SK-N-SH (cell line): ENCODE measurements at regions not wholly inside any gene's neighbourhood (a gene's known extent, or its start where the extent isn't known, plus 50 kb on each side); places are given as distances from the start of the nearest gene placed in this dataset.

Source experiments
- CTCF ChIA-PET: fragments of 300-600, 350-600 bp; formaldehyde crosslinking; extraction: SDS; loops from one replicate; lab custom pipeline; 2021; lab: Yijun Ruan, JAX
- POLR2A ChIA-PET: fragments of 350-600 bp; sonication (Branson Sonifier 250); formaldehyde crosslinking; extraction: SDS; loops from one replicate; lab custom pipeline; 2020; ENCODE audit warnings: antibody characterized with exemption, inconsistent platforms; lab: Yijun Ruan, JAX
- DNase-seq: peaks from one replicate; pipeline ENCODE4 v3.0.0; 2012
- H2AFZ ChIP-seq: fragments of 200-600 bp; sonication (generic); 2 replicates; pipeline ENCODE4 v1.8.1; 2016; ENCODE audit warnings: antibody characterized with exemption, mild to moderate bottlenecking, low read depth
- H3F3A ChIP-seq: fragments of 200-600 bp; sonication (generic); replicated peaks from 2 replicates; pipeline ENCODE3; 2016; ENCODE audit warnings: antibody characterized with exemption, mild to moderate bottlenecking; ENCODE audit not compliant: insufficient read depth
- H3K27ac ChIP-seq, 2 experiments: fragments of 200-500 bp in 1 of 2; fragments of 200-600 bp in 1 of 2; sonication (Bioruptor generic) in 1 of 2; sonication (generic), shearing (Covaris generic) in 1 of 2; 2 replicates each; pipeline versions ENCODE4 v1.5.1 to v1.6.1; 2014 to 2016; ENCODE audit warnings: low read depth in 2 of 2, inconsistent platforms in 1 of 2, low read length in 1 of 2, mild to moderate bottlenecking in 1 of 2, mixed read lengths in 1 of 2
- H3K27me3 ChIP-seq: fragments of 200-600 bp; sonication (generic), shearing (Covaris generic); 2 replicates; pipeline ENCODE4 v1.6.1; 2016; ENCODE audit warnings: mixed run types; ENCODE audit not compliant: insufficient read depth
- H3K36me3 ChIP-seq, 2 experiments: fragments of 200-500 bp in 1 of 2; fragments of 200-600 bp in 1 of 2; sonication (Bioruptor generic) in 1 of 2; sonication (generic) in 1 of 2; replicated peaks in 1 of 2; 2 replicates each; pipeline versions ENCODE3 to v1.5.1; 2014 to 2016; ENCODE audit warnings: low read length in 1 of 2, mild to moderate bottlenecking in 1 of 2; ENCODE audit not compliant: insufficient read depth in 2 of 2, control insufficient read depth in 1 of 2
- H3K4me1 ChIP-seq, 2 experiments: fragments of 200-500 bp in 1 of 2; fragments of 200-600 bp in 1 of 2; sonication (Bioruptor generic) in 1 of 2; sonication (generic), shearing (Covaris generic) in 1 of 2; 2 replicates each; pipeline versions ENCODE4 v1.5.1 to v1.6.1; 2014 to 2016; ENCODE audit warnings: low read depth in 1 of 2, low read length in 1 of 2, mixed run types in 1 of 2; ENCODE audit not compliant: insufficient read depth in 2 of 2, control insufficient read depth in 1 of 2
- H3K4me2 ChIP-seq: fragments of 200-600 bp; sonication (generic), shearing (Covaris generic); 2 replicates; pipeline ENCODE4 v1.6.1; 2017; ENCODE audit warnings: mixed run types
- H3K4me3 ChIP-seq, 2 experiments: fragments of 200-500 bp in 1 of 2; fragments of 200-600 bp in 1 of 2; sonication (Bioruptor generic) in 1 of 2; sonication (generic), shearing (Covaris generic) in 1 of 2; 2 replicates each; pipeline versions ENCODE4 v1.5.1 to v1.8.1; 2014 to 2016; ENCODE audit warnings: low read depth in 2 of 2, inconsistent platforms in 1 of 2, low read length in 1 of 2, mild to moderate bottlenecking in 1 of 2, mixed read lengths in 1 of 2, moderate library complexity in 1 of 2
- H3K79me2 ChIP-seq: fragments of 200-600 bp; sonication (generic); 2 replicates; pipeline ENCODE4 v1.8.1; 2017; ENCODE audit warnings: mild to moderate bottlenecking; ENCODE audit not compliant: insufficient read depth
- H3K9ac ChIP-seq: fragments of 200-600 bp; sonication (generic); 2 replicates; pipeline ENCODE4 v1.6.1; 2017; ENCODE audit warnings: mixed run types
- H3K9me2 ChIP-seq: fragments of 200-600 bp; sonication (generic); 2 replicates; pipeline ENCODE4 v1.6.1; 2017; ENCODE audit warnings: mixed run types
- H3K9me3 ChIP-seq: fragments of 200-600 bp; sonication (generic); 2 replicates; pipeline ENCODE4 v1.6.1; 2017; ENCODE audit warnings: mixed run types, mild to moderate bottlenecking, moderate library complexity
- H4K20me1 ChIP-seq: fragments of 200-600 bp; sonication (generic); 2 replicates; pipeline ENCODE4 v1.6.1; 2017; ENCODE audit warnings: mild to moderate bottlenecking, mixed run types; ENCODE audit not compliant: insufficient read depth
- GATA2 ChIP-seq: sonication (generic); formaldehyde crosslinking; IDR thresholded peaks from 2 replicates; pipeline ENCODE4 v1.5.0; 2020; ENCODE audit warnings: mild to moderate bottlenecking, missing genetic modification reagents
- IRF3 ChIP-seq: fragments of 150-350 bp; IDR thresholded peaks from 2 replicates; pipeline ENCODE4 v1.6.1; 2016; ENCODE audit warnings: mild to moderate bottlenecking, low read depth, low read length
- MXI1 ChIP-seq: IDR thresholded peaks from 2 replicates; pipeline ENCODE4 v1.6.1; 2012; ENCODE audit warnings: mild to moderate bottlenecking, low read depth, low read length, improper control_type of control experiment
- NFIC ChIP-seq: IDR thresholded peaks from 2 replicates; pipeline ENCODE4 v1.4.0; 2012; ENCODE audit warnings: borderline replicate concordance
- POLR2AphosphoS5 ChIP-seq: IDR thresholded peaks from 2 replicates; pipeline ENCODE4 v1.6.1; 2012; ENCODE audit warnings: low read depth, low read length
- TAF1 ChIP-seq: IDR thresholded peaks from 2 replicates; pipeline ENCODE4 v1.6.1; 2012; ENCODE audit warnings: low read depth, mild to moderate bottlenecking, low read length, moderate library complexity, borderline replicate concordance
- YY1 ChIP-seq: IDR thresholded peaks from 2 replicates; pipeline ENCODE4 v1.4.0; 2012; ENCODE audit warnings: low read depth, mild to moderate bottlenecking
- WGBS: methylation state at CpG from one replicate; pipeline ENCODE4 v1.1.6; 2017; ENCODE audit warnings: low lambda C conversion rate; 5-methylcytosine and 5-hydroxymethylcytosine counted together

GRCh38 chr5:158524070-158524469 is 575.6 kb downstream of the EBF1 start:
- CTCF ChIA-PET, result interaction anchor here (0.6 kb wide), 1 partner anchor 632 kb away, joined by 3 read pairs; no protein-coding TSS in a partner anchor
- H3K36me3 ChIP-seq, result no peaks in the 10 kb centered on the region
- no peaks in the 10 kb centered on the region for H3K79me2 ChIP-seq
- no peaks in the 10 kb centered on the region for H3K4me1 ChIP-seq
- POLR2A ChIA-PET, result no interaction called here
- no peaks in the 10 kb centered on the region for H4K20me1 ChIP-seq
- TF ChIP-seq NFIC (no peak), YY1 (no peak), IRF3 (no peak), GATA2 (CRISPR knock-in tag) (no peak), TAF1 (no peak), MXI1 (no peak)
- no peaks in the 10 kb centered on the region for H3K9me3 ChIP-seq
- H3K9me2 ChIP-seq, result no peaks in the 10 kb centered on the region
- H3K4me3 ChIP-seq, result no peak overlapping the region
- H2AFZ ChIP-seq, result no peak overlapping the region
- no peaks in the 10 kb centered on the region for H3K27me3 ChIP-seq
- no peak overlapping the region for H3K4me2 ChIP-seq
- no peak for DNase-seq
- H3K9ac ChIP-seq, result no peak overlapping the region
- H3F3A ChIP-seq, result no peaks in the 10 kb centered on the region
- no peak overlapping the region for H3K27ac ChIP-seq

GRCh38 chr5:158522776-158523175 is 576.9 kb downstream of the EBF1 start:
- CTCF ChIA-PET, result no interaction called here
- Histone ChIP-seq H3F3A (no peaks in the 10 kb centered on the region), H3K4me1 (no peaks in the 10 kb centered on the region)
- POLR2A ChIA-PET, result no interaction called here
- no peak for TF ChIP-seq GATA2 (CRISPR knock-in tag)
- TF ChIP-seq, all 33 proteins: peak for 0
- no peak overlapping the region for H3K4me2 ChIP-seq
- no peaks in the 10 kb centered on the region for H3K9me2 ChIP-seq
- no peak overlapping the region for H3K27ac ChIP-seq
- WGBS, result 25% methylated on average over 2 of the region's 2 CpGs
- no peak for DNase-seq
- H4K20me1 ChIP-seq, result no peaks in the 10 kb centered on the region
- H3K9me3 ChIP-seq, result no peaks in the 10 kb centered on the region
- no peaks in the 10 kb centered on the region for H3K27me3 ChIP-seq
- H3K4me3 ChIP-seq, result no peak overlapping the region
- no peak overlapping the region for H3K9ac ChIP-seq
- no peak overlapping the region for H2AFZ ChIP-seq
- H3K79me2 ChIP-seq, result no peaks in the 10 kb centered on the region
- H3K36me3 ChIP-seq, result no peaks in the 10 kb centered on the region

- no peaks in the 10 kb centered on the region for H3K27me3 ChIP-seq
- no peak for DNase-seq
- no peaks in the 10 kb centered on the region for H3K79me2 ChIP-seq
- no peak for TF ChIP-seq POLR2AphosphoS5
- H3F3A ChIP-seq, result no peaks in the 10 kb centered on the region
- H4K20me1 ChIP-seq, result no peaks in the 10 kb centered on the region
- H3K36me3 ChIP-seq, result no peaks in the 10 kb centered on the region
- H3K4me1 ChIP-seq, result no peaks in the 10 kb centered on the region
- H2AFZ ChIP-seq, result no peak overlapping the region
- H3K9me2 ChIP-seq, result no peaks in the 10 kb centered on the region
- POLR2A ChIA-PET, result no interaction called here
- CTCF ChIA-PET, result interaction anchor here (1.5 kb wide), 1 partner anchor 9 kb away, joined by 3 read pairs; no protein-coding TSS in a partner anchor
- no peak overlapping the region for H3K9ac ChIP-seq
- WGBS, result 51% methylated on average over 3 of the region's 3 CpGs
- no peak overlapping the region for H3K27ac ChIP-seq
- no peaks in the 10 kb centered on the region for H3K9me3 ChIP-seq
- no peak overlapping the region for H3K4me3 ChIP-seq
- H3K4me2 ChIP-seq, result no peak overlapping the region
Measured at GRCh38 chr5:158521995-158522394, 577.7 kb downstream of the EBF1 start.
